GM18951 (cell line): ENCODE measurements at regions not wholly inside any gene's neighbourhood (a gene's known extent, or its start where the extent isn't known, plus 50 kb on each side); places are given as distances from the start of the nearest gene placed in this dataset.
"Not testable (repeated sequence)": the region's sequence is repeated elsewhere in the genome, so short reads cannot be mapped to it uniquely, and the experiment has no call there.

Experiments
- POLR2A ChIP-seq: IDR thresholded peaks from 4 replicates; pipeline ENCODE4 v1.6.1; 2011; ENCODE audit warnings: mild to moderate bottlenecking; ENCODE audit not compliant: insufficient read length, insufficient read depth; ENCODE audit errors: extremely low read depth
- in situ Hi-C: fragments of 300-500 bp; cut with MboI; formaldehyde crosslinking; loops from one replicate; pipeline ENCODE4 v1.12.0; 2022; ENCODE audit warnings: low sequenced_read_pairs, mixed read lengths, inconsistent platforms; ENCODE audit not compliant: unreplicated experiment

DNA sequence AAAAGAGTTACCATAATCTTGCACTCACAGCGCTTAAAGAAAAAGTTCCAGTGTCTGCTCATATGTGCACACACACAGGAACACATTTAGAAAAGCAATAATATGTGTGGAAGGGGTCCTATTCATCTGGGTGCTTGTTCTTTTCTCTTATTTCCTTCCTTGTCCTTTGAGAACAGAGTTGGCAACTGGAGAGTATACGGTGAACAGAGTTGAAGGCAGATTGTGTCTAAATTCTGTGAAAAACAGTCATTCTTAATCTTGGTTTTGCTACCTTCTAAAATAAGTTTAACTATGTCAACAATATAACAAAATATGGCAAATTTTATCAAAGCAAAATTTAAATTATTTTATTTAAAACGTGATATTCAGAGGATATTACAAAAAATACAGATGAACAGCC lies 365.1 kb upstream of the NOCT start:
- in situ Hi-C loops: no loop called here
- TF ChIP-seq POLR2A: no peak

DNA sequence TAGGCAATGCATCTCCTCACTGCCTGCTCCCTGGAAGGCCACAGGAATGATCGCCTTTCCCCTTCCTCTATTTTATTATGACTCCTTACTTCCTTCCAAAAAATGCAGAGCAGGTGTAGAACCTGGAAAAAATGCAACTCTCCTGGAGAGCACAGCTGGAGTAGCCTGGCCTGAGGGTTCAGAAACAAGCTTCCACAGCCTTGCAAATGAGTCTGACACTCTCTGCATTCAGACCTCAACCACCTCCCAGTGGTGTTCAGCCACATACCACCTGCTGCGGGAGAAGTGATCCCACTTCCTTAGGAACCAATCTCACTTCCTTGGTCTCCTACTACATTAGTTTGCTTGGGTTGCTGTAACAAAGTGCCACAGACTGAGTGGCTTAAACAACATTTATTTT lies 368.1 kb upstream of the NOCT start:
- TF ChIP-seq POLR2A: no peak
- in situ Hi-C loops: no loop called here

DNA sequence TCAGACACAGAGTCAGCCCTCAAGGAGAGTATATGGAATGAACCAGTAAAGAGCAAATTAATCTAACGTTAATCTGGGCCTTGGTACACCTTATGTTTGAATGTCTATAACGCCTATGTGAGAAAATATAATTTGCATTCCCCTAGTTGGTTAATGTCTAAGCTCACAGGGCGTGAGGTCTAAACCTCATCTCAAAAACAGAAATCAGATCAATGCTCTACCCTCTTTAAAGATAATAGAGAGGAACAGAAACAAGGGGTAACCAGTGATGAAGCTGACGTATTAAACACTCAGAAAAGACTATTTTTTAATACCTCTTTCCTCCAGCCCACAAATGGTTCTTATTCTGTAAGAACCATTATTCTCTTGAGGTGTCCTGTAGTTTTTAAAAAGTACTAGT lies 369.2 kb upstream of the NOCT start:
- TF ChIP-seq POLR2A: no peak
- in situ Hi-C loops: no loop called here

DNA sequence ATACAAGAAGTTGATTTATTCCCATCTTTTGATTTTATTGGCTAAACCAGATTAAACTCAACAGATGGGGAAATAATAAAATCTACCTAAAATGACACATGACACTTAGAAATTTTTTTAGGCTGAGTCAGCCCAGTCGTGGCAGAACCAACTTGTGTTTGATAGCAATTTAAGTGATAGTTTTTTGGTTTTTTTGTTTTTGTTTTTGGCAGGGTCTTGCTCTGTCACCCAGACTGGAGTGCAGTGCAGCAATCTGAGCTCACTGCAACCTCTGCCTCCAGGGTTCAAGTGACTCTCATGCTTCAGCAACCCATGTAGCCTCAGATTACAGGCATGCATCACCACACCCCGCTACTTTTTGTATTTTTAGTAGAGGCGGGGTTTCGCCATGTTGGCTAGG lies 370.3 kb upstream of the NOCT start:
- TF ChIP-seq POLR2A: no peak
- in situ Hi-C loops: no loop called here

DNA sequence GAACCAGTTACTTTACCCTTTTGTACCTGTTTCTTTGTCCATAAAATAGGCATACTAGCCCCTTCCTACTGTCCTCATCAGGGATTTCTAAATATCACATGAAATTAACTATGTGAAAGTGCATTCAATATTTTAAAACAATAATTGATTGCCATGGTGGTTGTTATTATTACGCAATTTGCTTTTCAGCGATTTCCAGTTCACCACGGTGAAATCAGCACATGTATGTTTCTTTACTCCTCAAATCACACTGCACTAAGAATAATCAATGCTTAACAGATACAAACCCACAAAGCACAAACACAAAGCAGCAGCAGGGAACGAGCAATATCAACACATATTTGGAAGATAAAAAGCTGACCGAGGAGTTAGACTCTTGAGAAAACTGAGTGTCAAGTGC lies 371.3 kb upstream of the NOCT start:
- in situ Hi-C loops: no loop called here
- TF ChIP-seq POLR2A: no peak

DNA sequence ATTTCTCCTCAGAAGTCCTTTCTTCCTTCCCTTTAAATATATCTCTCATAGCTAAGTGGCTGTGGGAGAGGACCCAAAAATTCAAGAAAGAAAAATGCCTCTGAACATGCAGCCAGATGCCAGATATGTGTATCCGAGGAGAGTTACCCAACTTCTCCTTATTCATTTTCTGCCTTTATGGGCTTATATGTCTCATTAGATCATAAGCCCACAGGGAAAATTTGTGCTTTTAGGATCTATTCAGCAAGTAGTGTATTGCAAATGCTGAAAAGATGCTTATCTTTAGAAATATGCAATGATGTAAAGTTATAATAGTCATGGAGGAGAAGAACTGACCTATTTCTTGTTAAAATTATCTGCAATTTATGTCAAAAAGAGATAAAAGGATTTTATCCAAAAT lies 371.8 kb upstream of the NOCT start:
- in situ Hi-C loops: no loop called here

DNA sequence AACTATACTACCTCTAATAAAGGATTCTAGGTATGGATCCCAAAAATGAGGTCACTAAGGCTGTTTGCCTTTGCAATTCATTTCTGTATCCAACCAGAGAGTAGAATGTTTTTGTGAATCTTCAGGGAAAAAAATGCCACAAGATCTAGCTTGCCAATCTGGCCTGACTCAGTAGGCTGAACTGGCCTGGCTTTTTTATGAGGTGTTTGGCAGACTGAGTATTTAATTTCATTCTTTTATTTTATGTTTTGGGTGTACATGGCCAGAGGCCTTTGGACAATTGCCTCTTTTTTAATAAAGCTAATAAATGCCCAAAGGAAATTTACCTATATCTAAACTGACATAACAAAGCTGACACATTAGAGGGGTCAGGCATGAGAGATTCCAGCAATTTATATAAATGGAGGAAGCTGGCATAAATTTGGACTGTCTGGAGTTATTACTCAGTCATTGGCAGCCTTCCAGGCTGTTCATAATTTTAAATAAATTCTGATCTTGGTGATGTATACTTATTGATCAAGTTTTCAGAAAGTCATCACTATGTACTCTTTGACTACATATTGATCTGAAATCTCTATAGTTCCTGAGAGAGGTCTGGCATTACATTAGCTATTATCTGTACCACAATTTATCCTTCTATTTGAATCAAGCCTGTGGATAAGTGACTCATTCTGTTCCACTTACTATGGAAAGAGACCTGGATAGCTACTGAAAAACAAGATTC lies 376.4 kb upstream of the NOCT start:
- in situ Hi-C loops: no loop called here
- TF ChIP-seq POLR2A: no peak

More for the DNA sequence above, 371.8 kb upstream of the NOCT start:
- TF ChIP-seq POLR2A: no peak

DNA sequence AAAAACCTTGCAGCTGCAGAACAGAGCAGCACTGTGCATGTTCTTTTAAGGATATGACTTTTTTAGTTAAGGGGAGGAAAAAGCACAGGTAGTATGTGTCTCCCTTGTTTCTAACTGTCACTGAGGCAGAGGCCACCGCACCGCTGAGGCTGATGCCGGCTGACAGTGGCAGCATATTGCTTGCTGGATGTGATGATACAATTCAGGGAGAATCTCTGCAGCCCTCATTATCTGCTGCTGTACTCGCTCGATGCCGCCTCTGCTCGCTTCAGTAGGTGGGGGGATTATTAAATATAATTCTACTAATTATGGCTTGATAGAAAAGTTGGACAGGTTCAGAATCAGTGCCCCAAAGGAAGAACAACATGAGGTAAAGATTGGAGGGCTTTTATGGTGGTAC lies 378.8 kb upstream of the NOCT start:
- no peak for TF ChIP-seq POLR2A
- in situ Hi-C loops: no loop called here

DNA sequence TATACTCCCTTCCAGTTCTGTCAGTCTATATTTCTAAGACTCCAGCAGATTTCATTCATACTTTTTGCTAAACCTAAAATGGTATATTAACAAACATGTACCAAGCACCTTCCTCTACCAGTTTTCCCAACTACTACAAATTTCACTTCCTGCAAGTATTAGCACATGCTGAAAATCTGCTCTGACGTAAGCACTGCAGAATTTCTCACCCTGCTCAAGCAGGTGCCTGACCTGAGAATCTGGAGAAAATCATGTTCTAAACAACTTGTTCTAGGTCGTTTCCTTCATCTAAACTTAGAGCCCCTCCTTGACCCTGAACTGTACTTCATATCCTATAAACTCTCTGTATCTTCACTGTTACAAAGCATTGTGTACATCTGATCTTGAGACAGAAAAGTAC lies 380.7 kb upstream of the NOCT start:
- no peak for TF ChIP-seq POLR2A
- in situ Hi-C loops: no loop called here

DNA sequence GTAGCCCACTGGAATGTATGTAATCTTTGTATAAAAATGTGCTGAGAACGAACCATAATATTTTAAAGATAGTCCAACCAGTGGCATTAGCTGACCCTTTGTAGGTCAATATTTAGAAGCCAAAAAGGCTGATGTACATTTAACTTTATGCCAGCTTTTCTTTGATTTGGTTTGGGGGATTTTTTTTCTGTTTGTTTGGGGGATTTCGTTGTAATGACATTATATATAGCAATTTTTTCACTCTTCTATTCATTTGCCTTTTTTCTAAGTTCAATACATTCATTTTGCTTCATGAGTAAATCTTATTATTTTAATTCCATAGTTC lies 382.0 kb upstream of the NOCT start:
- in situ Hi-C loops: no loop called here
- no peak for TF ChIP-seq POLR2A

DNA sequence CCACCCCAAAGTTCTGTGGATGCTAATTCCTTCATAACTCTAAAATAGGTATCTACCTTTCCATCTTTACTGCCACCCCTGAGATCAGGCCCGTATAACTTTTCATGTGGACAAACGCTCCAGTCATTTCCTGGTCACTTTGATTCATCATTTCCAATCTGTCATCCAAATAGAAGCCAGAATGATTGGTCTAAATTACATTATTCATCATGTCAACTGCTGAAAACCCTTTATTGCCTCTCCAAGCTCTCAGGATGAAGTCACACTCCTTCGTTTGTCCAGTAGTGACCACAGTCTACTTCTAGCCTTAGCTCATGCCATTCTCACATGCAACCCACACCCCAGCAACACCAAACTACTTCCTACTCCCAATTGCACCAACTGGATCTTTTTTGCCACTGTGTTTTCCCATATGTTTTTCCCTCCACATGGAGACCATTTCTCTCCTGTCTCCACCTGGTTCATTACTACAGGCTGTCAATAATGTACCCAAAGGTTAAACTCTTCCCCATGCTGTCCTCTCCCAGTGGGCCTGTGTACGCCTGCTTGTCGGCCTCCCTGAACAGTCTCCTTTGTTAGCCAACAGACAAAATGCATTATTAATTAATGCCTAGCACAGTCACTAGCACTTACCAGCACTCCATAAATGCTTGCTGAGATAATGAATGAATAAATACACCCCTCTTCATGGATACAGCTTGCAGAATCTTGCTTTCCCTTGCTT lies 382.6 kb upstream of the NOCT start:
- no peak for TF ChIP-seq POLR2A
- in situ Hi-C loops: no loop called here

DNA sequence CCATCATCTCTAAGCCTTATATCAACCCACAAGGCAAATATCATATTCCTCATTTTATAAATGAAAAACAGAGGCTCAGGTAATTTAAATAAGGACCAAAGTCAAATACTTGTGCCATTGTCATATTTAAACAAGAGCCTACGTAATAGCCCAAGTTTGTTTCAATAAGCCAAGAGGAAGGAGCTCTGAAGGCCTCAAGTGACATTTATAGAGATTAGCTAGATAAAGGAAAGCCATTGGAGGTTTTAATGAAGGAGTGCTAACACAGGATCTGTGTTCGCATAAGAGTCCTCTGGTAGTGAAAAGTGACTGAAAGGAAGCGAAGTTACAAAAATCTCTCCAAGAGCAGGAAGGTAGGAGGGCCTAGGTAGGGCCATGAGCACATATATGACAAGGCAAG lies 384.9 kb upstream of the NOCT start:
- in situ Hi-C loops: no loop called here
- no peak for TF ChIP-seq POLR2A

DNA sequence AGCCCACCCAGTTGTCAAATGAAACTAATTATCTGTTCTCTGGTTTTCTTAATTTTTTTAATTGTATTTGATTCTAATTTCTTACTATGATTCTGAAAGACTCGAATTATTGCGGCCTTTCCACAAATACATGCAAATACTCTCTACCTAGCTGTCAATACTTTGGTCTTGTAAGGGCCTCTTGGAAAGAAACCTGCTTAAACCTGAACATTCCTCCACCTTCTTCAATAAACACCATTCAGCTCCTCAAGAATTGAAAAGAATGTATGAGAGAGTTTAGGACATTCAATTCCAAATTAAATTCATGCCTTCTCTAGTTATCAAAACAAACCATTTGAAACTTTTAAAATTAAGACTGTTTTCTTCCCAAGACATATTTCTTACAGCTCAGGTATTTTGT lies 385.9 kb upstream of the NOCT start:
- in situ Hi-C loops: no loop called here
- TF ChIP-seq POLR2A: no peak

DNA sequence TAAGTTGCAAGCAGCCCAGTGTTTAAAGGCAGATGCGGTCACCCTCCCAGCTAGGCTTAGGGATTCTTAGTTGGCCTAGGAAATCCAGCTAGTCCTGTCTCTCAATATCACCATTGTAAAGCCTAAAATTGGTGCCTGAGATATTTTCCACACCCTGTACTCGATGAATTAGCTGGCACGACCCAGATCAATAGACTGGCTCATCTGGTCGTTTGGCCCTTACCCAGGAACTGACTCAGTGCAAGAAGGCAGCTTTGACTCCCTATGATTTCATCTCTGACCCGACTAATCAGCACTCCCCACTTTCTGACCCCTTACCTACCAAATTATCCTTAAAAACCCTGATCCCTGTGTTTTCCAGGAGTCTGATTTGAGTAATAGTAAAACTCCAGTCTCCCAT lies 384.9 kb upstream of the SLC7A11 start:
- no peak for TF ChIP-seq POLR2A
- in situ Hi-C loops: no loop called here

DNA sequence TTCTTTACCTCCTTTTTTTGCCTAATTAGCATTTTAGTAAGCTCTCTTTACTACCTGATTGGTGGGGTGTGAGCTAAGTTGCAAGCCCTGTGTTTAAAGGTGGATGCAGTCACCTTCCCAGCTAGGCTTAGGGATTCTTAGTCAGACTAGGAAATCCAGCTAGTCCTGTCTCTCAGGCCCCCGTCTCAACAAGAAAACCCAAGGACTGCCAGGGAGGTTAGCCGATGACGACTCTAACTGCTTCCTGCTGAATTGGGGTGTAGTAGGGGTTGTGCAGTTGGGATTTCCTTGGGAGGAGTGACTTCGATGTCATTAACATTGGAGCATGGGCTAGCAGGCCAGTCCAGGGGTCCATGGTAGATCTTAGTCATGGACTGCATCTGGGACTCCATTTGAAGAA lies 380.2 kb upstream of the SLC7A11 start:
- in situ Hi-C loops: not testable (repeated sequence)
